ENCODE measurements at regions not wholly inside any gene's neighbourhood (a gene's known extent, or its start where the extent isn't known, plus 50 kb on each side); places are given as distances from the start of the nearest gene placed in this dataset.

DNA sequence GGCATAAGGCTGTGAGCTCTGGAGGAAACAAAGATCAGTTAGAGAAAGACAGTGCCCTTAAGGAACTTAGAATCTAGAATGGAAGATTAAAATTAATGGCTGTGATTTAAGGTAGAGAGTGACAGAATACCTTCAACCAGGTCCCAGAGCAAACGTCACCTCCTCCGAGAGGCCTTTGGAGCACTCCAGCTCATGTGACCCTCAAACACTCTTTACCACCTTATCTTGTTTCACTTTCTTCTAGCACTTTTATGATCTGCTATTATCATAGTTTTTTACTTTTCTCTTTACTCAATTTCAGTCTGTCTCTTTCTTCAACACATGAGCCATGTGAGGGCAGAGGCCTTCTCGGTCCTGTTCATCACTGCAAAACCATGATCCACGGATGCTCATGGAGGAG is 187.0 kb downstream of the SMIM20 start:
- no peak for TF ChIP-seq EP300 (IDR thresholded peaks at IDR 0.05)
- TF ChIP-seq, protein P1, sequence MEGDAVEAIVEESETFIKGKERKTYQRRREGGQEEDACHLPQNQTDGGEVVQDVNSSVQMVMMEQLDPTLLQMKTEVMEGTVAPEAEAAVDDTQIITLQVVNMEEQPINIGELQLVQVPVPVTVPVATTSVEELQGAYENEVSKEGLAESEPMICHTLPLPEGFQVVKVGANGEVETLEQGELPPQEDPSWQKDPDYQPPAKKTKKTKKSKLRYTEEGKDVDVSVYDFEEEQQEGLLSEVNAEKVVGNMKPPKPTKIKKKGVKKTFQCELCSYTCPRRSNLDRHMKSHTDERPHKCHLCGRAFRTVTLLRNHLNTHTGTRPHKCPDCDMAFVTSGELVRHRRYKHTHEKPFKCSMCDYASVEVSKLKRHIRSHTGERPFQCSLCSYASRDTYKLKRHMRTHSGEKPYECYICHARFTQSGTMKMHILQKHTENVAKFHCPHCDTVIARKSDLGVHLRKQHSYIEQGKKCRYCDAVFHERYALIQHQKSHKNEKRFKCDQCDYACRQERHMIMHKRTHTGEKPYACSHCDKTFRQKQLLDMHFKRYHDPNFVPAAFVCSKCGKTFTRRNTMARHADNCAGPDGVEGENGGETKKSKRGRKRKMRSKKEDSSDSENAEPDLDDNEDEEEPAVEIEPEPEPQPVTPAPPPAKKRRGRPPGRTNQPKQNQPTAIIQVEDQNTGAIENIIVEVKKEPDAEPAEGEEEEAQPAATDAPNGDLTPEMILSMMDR (IDR thresholded peaks at IDR 0.05): no peak

All from tibial nerve (tissue), 4 donors.